Breast epithelium (tissue), 4 donors: ENCODE measurements at regions not wholly inside any gene's neighbourhood (a gene's known extent, or its start where the extent isn't known, plus 50 kb on each side); places are given as distances from the start of the nearest gene placed in this dataset.
A peak's percentile ranks its signal among the peaks of the same experiment; 100 is the strongest.

Experiments used
- DNase-seq, 2 donors: peaks; one replicate each; pipeline ENCODE4 v3.0.0-alpha.2; 2019; ENCODE audit warnings: low spot score in 2 of 2
- H3K27ac ChIP-seq, 2 donors: fragments of 200-600 bp; sonication (generic) in 1 of 2; one replicate each; pipeline ENCODE4 v1.5.1; 2016 to 2019; ENCODE audit warnings: mild to moderate bottlenecking in 1 of 2
- H3K27me3 ChIP-seq, 2 donors: fragments of 200-600 bp; sonication (generic) in 1 of 2; one replicate each; pipeline versions ENCODE4 v1.5.1 to v1.6.0; 2017 to 2019; ENCODE audit warnings: control low read depth in 1 of 2, mild to moderate bottlenecking in 1 of 2
- H3K36me3 ChIP-seq: fragments of 200-600 bp; one replicate; pipeline ENCODE4 v1.5.1; 2019
- H3K4me1 ChIP-seq, 2 donors: fragments of 200-600 bp; sonication (generic); one replicate each; pipeline ENCODE4 v1.5.1; 2016 to 2019; ENCODE audit warnings: control low read depth in 1 of 2
- H3K4me3 ChIP-seq, 3 donors: fragments of 200-600 bp; sonication (generic); 1 replicate in 2 of 3; 2 replicates in 1 of 3; pipeline ENCODE4 v1.5.1; 2016 to 2019; ENCODE audit warnings: mild to moderate bottlenecking in 3 of 3, moderate library complexity in 2 of 3
- H3K9me3 ChIP-seq, 2 donors: fragments of 200-600 bp; sonication (generic) in 1 of 2; one replicate each; pipeline ENCODE4 v1.5.1; 2016 to 2019; ENCODE audit warnings: control low read depth in 1 of 2
- CTCF ChIP-seq, 3 donors: fragments of 450-650 bp; IDR thresholded peaks; one replicate each; pipeline ENCODE4 v1.5.1; 2016 to 2017; ENCODE audit warnings: antibody characterized with exemption in 3 of 3, mild to moderate bottlenecking in 3 of 3, moderate library complexity in 3 of 3
- POLR2A ChIP-seq: fragments of 450-650 bp; IDR thresholded peaks from one replicate; pipeline ENCODE4 v1.6.1; 2016; ENCODE audit warnings: antibody characterized with exemption, mild to moderate bottlenecking, moderate library complexity
- POLR2AphosphoS5 ChIP-seq, 3 donors: sonication (generic); formaldehyde crosslinking; IDR thresholded peaks; one replicate each; pipeline ENCODE4 v1.6.1; 2017; ENCODE audit warnings: antibody characterized with exemption in 3 of 3
- intact Hi-C: fragments of 100-400 bp; cut with DNase I; formaldehyde crosslinking; loops from one replicate; pipeline ENCODE4 v1.15.1; 2023; ENCODE audit warnings: low total_unique reads

GRCh38 chr6:14757418-14757817, 488.5 kb upstream of the JARID2 start:
- H3K4me1 ChIP-seq = no peaks in the 10 kb centered on the region
- no peak overlapping the region for H3K4me3 ChIP-seq
- no peaks in the 10 kb centered on the region for H3K36me3 ChIP-seq
- no peak for DNase-seq
- no peak for TF ChIP-seq POLR2A
- TF ChIP-seq POLR2AphosphoS5 (IDR thresholded peaks at IDR 0.05) = no peak
- TF ChIP-seq CTCF (IDR thresholded peaks at IDR 0.05) = no peak
- no peaks in the 10 kb centered on the region for H3K9me3 ChIP-seq
- no peak overlapping the region for H3K27ac ChIP-seq
- H3K27me3 ChIP-seq = no peaks in the 10 kb centered on the region
- intact Hi-C loops = no loop called here

- peak; percentile 35 to 57 for DNase-seq
- no peaks in the 10 kb centered on the region for H3K36me3 ChIP-seq
- H3K9me3 ChIP-seq = no peaks in the 10 kb centered on the region
- no peaks in the 10 kb centered on the region for H3K27me3 ChIP-seq
- no peak overlapping the region for H3K27ac ChIP-seq
- TF ChIP-seq POLR2AphosphoS5 (IDR thresholded peaks at IDR 0.05) (no peak), CTCF (IDR thresholded peaks at IDR 0.05) (no peak), POLR2A (no peak)
- H3K4me1 ChIP-seq = no peaks in the 10 kb centered on the region
- H3K4me3 ChIP-seq = no peak overlapping the region
- intact Hi-C loops = no loop called here
Measured at GRCh38 chr6:14758421-14759081, 487.3 kb upstream of the JARID2 start.

- no peaks in the 10 kb centered on the region for H3K9me3 ChIP-seq
- intact Hi-C loops = no loop called here
- no peak for DNase-seq
- TF ChIP-seq POLR2A (no peak), CTCF (IDR thresholded peaks at IDR 0.05) (no peak), POLR2AphosphoS5 (IDR thresholded peaks at IDR 0.05) (no peak)
- no peaks in the 10 kb centered on the region for H3K4me1 ChIP-seq
- H3K36me3 ChIP-seq = no peaks in the 10 kb centered on the region
- no peak overlapping the region for H3K27ac ChIP-seq
- no peak overlapping the region for H3K4me3 ChIP-seq
- H3K27me3 ChIP-seq = no peaks in the 10 kb centered on the region
Measured at GRCh38 chr6:14759976-14760672, 485.7 kb upstream of the JARID2 start.

- TF ChIP-seq CTCF (IDR thresholded peaks at IDR 0.05) (no peak), POLR2AphosphoS5 (IDR thresholded peaks at IDR 0.05) (no peak), POLR2A (no peak)
Measured at GRCh38 chr6:14762077-14762476, 483.8 kb upstream of the JARID2 start.

GRCh38 chr6:14763139-14763538, 482.7 kb upstream of the JARID2 start:
- Histone ChIP-seq H3K4me3 (no peak overlapping the region), H3K27ac (no peak overlapping the region), H3K27me3 (no peaks in the 10 kb centered on the region), H3K36me3 (no peaks in the 10 kb centered on the region), H3K9me3 (no peaks in the 10 kb centered on the region), H3K4me1 (no peaks in the 10 kb centered on the region)
- TF ChIP-seq CTCF (IDR thresholded peaks at IDR 0.05) (no peak), POLR2AphosphoS5 (IDR thresholded peaks at IDR 0.05) (no peak), POLR2A (no peak)
- intact Hi-C loops = no loop called here
- DNase-seq = no peak

More at GRCh38 chr6:14762077-14762476, 483.8 kb upstream of the JARID2 start:
- Histone ChIP-seq H3K4me1 (no peaks in the 10 kb centered on the region), H3K4me3 (no peak overlapping the region), H3K27me3 (no peaks in the 10 kb centered on the region), H3K36me3 (no peaks in the 10 kb centered on the region), H3K27ac (no peak overlapping the region), H3K9me3 (no peaks in the 10 kb centered on the region)
- intact Hi-C loops = no loop called here
- DNase-seq = no peak
